ENCODE measurements at regions not wholly inside any gene's neighbourhood (a gene's known extent, or its start where the extent isn't known, plus 50 kb on each side); places are given as distances from the start of the nearest gene placed in this dataset.

DNA sequence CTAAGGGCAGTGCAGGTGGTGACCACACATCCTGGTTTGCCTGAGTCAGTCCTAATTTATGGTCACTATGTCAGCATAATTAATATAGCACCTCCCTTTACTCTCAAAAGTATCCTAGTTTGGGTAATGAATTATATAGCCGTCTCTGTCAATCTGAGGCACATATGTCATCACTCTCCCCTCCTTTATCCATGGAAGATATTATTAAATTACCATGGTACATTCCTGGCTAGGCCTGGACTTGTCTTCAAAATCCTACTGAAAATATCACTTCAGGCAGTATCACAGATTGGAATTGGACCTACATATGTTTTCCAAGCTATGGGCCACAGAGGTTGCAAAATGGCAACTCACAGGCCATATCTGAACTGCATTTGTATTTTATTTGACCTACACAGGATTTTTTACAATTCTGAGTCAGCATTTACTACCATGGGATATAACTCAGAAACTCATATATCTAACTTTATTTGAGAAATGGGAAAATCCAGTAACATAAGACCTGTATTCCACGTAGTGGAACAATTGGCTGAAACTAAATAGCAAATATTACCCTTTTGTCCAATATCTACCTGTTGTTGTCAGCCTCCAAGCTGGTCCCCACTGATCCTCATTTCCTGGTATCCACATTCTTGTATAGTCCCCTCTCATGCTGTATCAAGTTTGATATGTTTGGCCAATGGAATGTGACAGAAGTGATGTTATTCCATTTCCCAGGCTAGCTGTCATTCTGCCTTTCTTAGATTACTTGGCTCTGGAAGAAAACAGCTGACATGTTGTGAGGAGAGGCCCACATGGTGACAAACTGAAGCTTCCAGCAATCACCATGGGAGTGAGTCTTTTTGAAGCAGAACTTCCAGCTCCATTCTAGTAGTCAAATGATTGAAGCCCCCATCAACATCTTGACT lies 102.5 kb upstream of the MDM1 start:
- DNase-seq (ENCODE audit: low read depth, low spot score) (no peak), ATAC-seq (no peak)
- Histone ChIP-seq H3K4me1 (ENCODE audit: control insufficient read depth in 1 of 2, insufficient read depth in 2 of 2, low read length in 2 of 2) (no peaks in the 10 kb centered on the region; a peak in 1 of 4 replicates), H3K27ac (ENCODE audit: low read depth, low read length) (no peak overlapping the region), H4K20me1 (ENCODE audit: insufficient read depth) (no peaks in the 10 kb centered on the region), H3K9me3 (ENCODE audit: control insufficient read depth in 1 of 2, insufficient read depth in 1 of 2, low read depth in 1 of 2, low read length in 2 of 2) (peaks cover 3 to 8% of the 10 kb centered on the region in 2 experiments; a peak in 2 of 4 replicates), H3K27me3 (ENCODE audit: insufficient read depth, low read length) (no peaks in the 10 kb centered on the region), H3K4me3 (replicated peaks in 1 of 2; ENCODE audit: low read depth in 1 of 2, low read length in 2 of 2) (no peak overlapping the region), H2AFZ (ENCODE audit: low read depth, low read length, poor library complexity, severe bottlenecking) (no peak overlapping the region), H3K9ac (ENCODE audit: low read length) (no peak overlapping the region), H3K4me2 (ENCODE audit: low read length) (no peak overlapping the region), H3K9me2 (ENCODE audit: insufficient read depth) (no peaks in the 10 kb centered on the region), H3K36me3 (ENCODE audit: control insufficient read depth in 1 of 2, insufficient read depth in 2 of 2, low read length in 2 of 2) (no peaks in the 10 kb centered on the region), H3K79me2 (ENCODE audit: insufficient read depth, low read length) (no peaks in the 10 kb centered on the region)
- RAD21 ChIA-PET (ENCODE audit: low non-redundant PET in 1 of 2, low total read pairs in 2 of 2, uncharacterized antibody in 2 of 2, unreplicated experiment in 2 of 2): no interaction called here
- BruUV-seq (replicated peaks): no TSS peak
- TF ChIP-seq ZBTB33 (IDR thresholded peaks at IDR 0.05; ENCODE audit: extremely low read depth, insufficient replicate concordance, low read length) (no peak), EGR1 (IDR thresholded peaks at IDR 0.05; ENCODE audit: low read depth) (no peak), CEBPB (IDR thresholded peaks at IDR 0.05; ENCODE audit: low read depth) (no peak)
- POLR2A ChIA-PET: no interaction called here
- CTCF ChIA-PET: no interaction called here
- intact Hi-C loops (cut with micrococcal nuclease): no loop called here

DNA sequence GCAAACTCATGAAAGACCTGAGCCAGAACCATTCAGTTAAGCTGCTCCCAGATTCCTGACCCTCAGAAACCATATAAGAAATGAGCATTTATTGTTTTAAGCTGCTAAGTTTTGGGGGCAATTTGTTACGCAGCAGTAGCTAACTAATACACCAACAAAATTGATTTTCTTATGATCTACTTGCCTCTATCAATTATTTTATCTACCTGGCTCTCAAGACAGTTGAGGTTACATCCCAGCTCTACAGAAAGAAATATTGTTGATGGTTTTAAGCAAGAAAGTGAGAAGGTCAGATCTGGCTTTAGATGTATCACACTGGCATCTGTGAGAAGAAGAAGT lies 103.1 kb upstream of the MDM1 start:
- no peaks in the 10 kb centered on the region for H4K20me1 ChIP-seq (ENCODE audit: insufficient read depth)
- H3K4me2 ChIP-seq (ENCODE audit: low read length): no peak overlapping the region
- intact Hi-C loops (cut with micrococcal nuclease): no loop called here
- TF ChIP-seq, protein P1, sequence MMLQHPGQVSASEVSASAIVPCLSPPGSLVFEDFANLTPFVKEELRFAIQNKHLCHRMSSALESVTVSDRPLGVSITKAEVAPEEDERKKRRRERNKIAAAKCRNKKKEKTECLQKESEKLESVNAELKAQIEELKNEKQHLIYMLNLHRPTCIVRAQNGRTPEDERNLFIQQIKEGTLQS (IDR thresholded peaks at IDR 0.05): no peak
- TF ChIP-seq CBX3 (IDR thresholded peaks at IDR 0.05; ENCODE audit: low read depth) (no peak), SRF (IDR thresholded peaks at IDR 0.05; ENCODE audit: low read depth) (no peak), EGR1 (IDR thresholded peaks at IDR 0.05; ENCODE audit: low read depth) (no peak), EZH2phosphoT487 (IDR thresholded peaks at IDR 0.05; ENCODE audit: borderline replicate concordance) (no peak), EZH2 (IDR thresholded peaks at IDR 0.05) (no peak)
- H3K9me3 ChIP-seq (ENCODE audit: control insufficient read depth in 1 of 2, insufficient read depth in 1 of 2, low read depth in 1 of 2, low read length in 2 of 2): peaks cover 3 to 8% of the 10 kb centered on the region in 2 experiments; a peak in 2 of 4 replicates
- H3K9ac ChIP-seq (ENCODE audit: low read length): no peak overlapping the region
- no peaks in the 10 kb centered on the region for H3K79me2 ChIP-seq (ENCODE audit: insufficient read depth, low read length)
- no peak overlapping the region for H3K4me3 ChIP-seq (replicated peaks in 1 of 2; ENCODE audit: low read depth in 1 of 2, low read length in 2 of 2)
- ChIA-PET CTCF (no interaction called here), RAD21 (ENCODE audit: low non-redundant PET in 1 of 2, low total read pairs in 2 of 2, uncharacterized antibody in 2 of 2, unreplicated experiment in 2 of 2) (no interaction called here), POLR2A (no interaction called here)
- H2AFZ ChIP-seq (ENCODE audit: low read depth, low read length, poor library complexity, severe bottlenecking): no peak overlapping the region
- no peaks in the 10 kb centered on the region for H3K9me2 ChIP-seq (ENCODE audit: insufficient read depth)
- H3K27ac ChIP-seq (ENCODE audit: low read depth, low read length): no peak overlapping the region
- DNase-seq (ENCODE audit: low read depth, low spot score) (no peak), ATAC-seq (no peak)
- no peaks in the 10 kb centered on the region for H3K27me3 ChIP-seq (ENCODE audit: insufficient read depth, low read length)
- H3K4me1 ChIP-seq (ENCODE audit: control insufficient read depth in 1 of 2, insufficient read depth in 2 of 2, low read length in 2 of 2): peaks cover 0 to 6% of the 10 kb centered on the region in 2 experiments; a peak in 1 of 4 replicates
- H3K36me3 ChIP-seq (ENCODE audit: control insufficient read depth in 1 of 2, insufficient read depth in 2 of 2, low read length in 2 of 2): no peaks in the 10 kb centered on the region
- no TSS peak for BruUV-seq (replicated peaks)
